GM12891 (cell line): ENCODE measurements at regions not wholly inside any gene's neighbourhood (a gene's known extent, or its start where the extent isn't known, plus 50 kb on each side); places are given as distances from the start of the nearest gene placed in this dataset.
"Not testable (repeated sequence)": the region's sequence is repeated elsewhere in the genome, so short reads cannot be mapped to it uniquely, and the experiment has no call there.

Source experiments
- POLR2A ChIP-seq: IDR thresholded peaks from 2 replicates; pipeline ENCODE4 v1.6.1; 2011; ENCODE audit warnings: low read depth, low read length, control low read depth
- POLR2AphosphoS5 ChIP-seq: IDR thresholded peaks from 2 replicates; pipeline ENCODE4 v1.6.1; 2011; ENCODE audit warnings: low read depth, low read length, control low read depth
- POU2F2 ChIP-seq: IDR thresholded peaks from 2 replicates; pipeline ENCODE4 v1.6.1; 2011; ENCODE audit warnings: low read depth, mild to moderate bottlenecking, control low read depth, low read length, moderate library complexity
- TAF1 ChIP-seq: IDR thresholded peaks from 2 replicates; pipeline ENCODE4 v1.6.1; 2011; ENCODE audit warnings: low read depth, low read length, control low read depth

GRCh38 chr1:221973787-221974186 is 231.9 kb upstream of the DUSP10 start:
- not testable (repeated sequence) for TF ChIP-seq TAF1, POLR2A, POLR2AphosphoS5, POU2F2
